ENCODE measurements at regions not wholly inside any gene's neighbourhood (a gene's known extent, or its start where the extent isn't known, plus 50 kb on each side); places are given as distances from the start of the nearest gene placed in this dataset.

DNA sequence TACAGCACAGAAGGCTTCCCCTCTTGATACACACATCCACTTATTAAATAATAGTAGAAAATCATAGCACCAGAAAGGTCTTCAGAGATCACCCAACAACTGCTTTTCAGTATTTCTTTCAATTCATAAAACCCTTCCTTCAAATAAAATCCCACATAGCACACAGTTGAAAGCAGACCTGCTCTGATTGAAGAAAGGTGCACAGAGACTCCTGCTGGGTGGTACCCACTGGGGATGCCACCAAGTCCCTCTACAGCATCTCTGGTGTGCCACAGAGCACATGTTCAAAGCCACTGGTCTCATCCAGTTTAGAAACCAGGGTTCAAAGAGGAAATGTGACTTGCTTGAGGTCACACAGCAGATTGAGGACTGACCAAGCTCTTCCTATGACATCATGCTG is 427.5 kb downstream of the BCL11B start:
- in situ Hi-C loops (cut with MboI; ENCODE audit: low sequenced_read_pairs) = no loop called here
- BruUV-seq (replicated peaks) = no TSS peak

More for the DNA sequence above, 427.5 kb downstream of the BCL11B start:
- H2BK20ac ChIP-seq (ENCODE audit: low read depth, low read length) = no peak overlapping the region
- peaks cover 31% of the 10 kb centered on the region for H3K9me3 ChIP-seq (ENCODE audit: control insufficient read depth, insufficient read depth, low read length)
- H3K27me3 ChIP-seq (ENCODE audit: control insufficient read depth, insufficient read depth, low read length) = no peaks in the 10 kb centered on the region
- no peak overlapping the region for H2BK5ac ChIP-seq (ENCODE audit: low read depth, low read length, poor library complexity, severe bottlenecking)
- H4K91ac ChIP-seq (ENCODE audit: insufficient read depth, low read depth, low read length) = no peak overlapping the region
- no peak overlapping the region for H2AK5ac ChIP-seq (ENCODE audit: low read depth, low read length)
- no peaks in the 10 kb centered on the region for H3K79me1 ChIP-seq (ENCODE audit: low read depth in 1 of 2, low read length in 2 of 2)
- no peaks in the 10 kb centered on the region for H3K36me3 ChIP-seq (ENCODE audit: control insufficient read depth, insufficient read depth, low read length)
- no peak overlapping the region for H2AFZ ChIP-seq (replicated peaks; ENCODE audit: low read length, poor library complexity)
- H2AK9ac ChIP-seq (replicated peaks; ENCODE audit: low read depth, low read length, poor library complexity) = no peak overlapping the region
- H3K23ac ChIP-seq (ENCODE audit: low read depth, low read length) = no peak overlapping the region
- no peak overlapping the region for H2BK120ac ChIP-seq (ENCODE audit: low read depth, low read length)
- POLR2A ChIA-PET (ENCODE audit: unreplicated experiment) = no interaction called here
- H3K56ac ChIP-seq (ENCODE audit: extremely low read depth, insufficient read depth, low read length) = no peak overlapping the region
- H3K4me2 ChIP-seq (ENCODE audit: low read depth, low read length) = no peak overlapping the region
- ATAC-seq (ENCODE audit: low read depth) (no peak), DNase-seq (no peak)
- no peaks in the 10 kb centered on the region for H3K9me1 ChIP-seq (ENCODE audit: insufficient read depth, low read length)
- no peak overlapping the region for H3K14ac ChIP-seq (replicated peaks; ENCODE audit: low read depth, low read length)
- CTCF ChIA-PET = no interaction called here
- H3K18ac ChIP-seq (ENCODE audit: low read depth, low read length) = no peak overlapping the region
- no peaks in the 10 kb centered on the region for H3K4me1 ChIP-seq (ENCODE audit: control insufficient read depth, insufficient read depth, low read length)
- TF ChIP-seq, protein P1, sequence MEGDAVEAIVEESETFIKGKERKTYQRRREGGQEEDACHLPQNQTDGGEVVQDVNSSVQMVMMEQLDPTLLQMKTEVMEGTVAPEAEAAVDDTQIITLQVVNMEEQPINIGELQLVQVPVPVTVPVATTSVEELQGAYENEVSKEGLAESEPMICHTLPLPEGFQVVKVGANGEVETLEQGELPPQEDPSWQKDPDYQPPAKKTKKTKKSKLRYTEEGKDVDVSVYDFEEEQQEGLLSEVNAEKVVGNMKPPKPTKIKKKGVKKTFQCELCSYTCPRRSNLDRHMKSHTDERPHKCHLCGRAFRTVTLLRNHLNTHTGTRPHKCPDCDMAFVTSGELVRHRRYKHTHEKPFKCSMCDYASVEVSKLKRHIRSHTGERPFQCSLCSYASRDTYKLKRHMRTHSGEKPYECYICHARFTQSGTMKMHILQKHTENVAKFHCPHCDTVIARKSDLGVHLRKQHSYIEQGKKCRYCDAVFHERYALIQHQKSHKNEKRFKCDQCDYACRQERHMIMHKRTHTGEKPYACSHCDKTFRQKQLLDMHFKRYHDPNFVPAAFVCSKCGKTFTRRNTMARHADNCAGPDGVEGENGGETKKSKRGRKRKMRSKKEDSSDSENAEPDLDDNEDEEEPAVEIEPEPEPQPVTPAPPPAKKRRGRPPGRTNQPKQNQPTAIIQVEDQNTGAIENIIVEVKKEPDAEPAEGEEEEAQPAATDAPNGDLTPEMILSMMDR (conservative IDR thresholded peaks at IDR 0.05; ENCODE audit: low read depth, low read length) = no peak
- no peak for TF ChIP-seq RFX5 (IDR thresholded peaks at IDR 0.05; ENCODE audit: low read depth, low read length)
- TF ChIP-seq, protein P2, sequence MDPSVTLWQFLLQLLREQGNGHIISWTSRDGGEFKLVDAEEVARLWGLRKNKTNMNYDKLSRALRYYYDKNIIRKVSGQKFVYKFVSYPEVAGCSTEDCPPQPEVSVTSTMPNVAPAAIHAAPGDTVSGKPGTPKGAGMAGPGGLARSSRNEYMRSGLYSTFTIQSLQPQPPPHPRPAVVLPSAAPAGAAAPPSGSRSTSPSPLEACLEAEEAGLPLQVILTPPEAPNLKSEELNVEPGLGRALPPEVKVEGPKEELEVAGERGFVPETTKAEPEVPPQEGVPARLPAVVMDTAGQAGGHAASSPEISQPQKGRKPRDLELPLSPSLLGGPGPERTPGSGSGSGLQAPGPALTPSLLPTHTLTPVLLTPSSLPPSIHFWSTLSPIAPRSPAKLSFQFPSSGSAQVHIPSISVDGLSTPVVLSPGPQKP (IDR thresholded peaks at IDR 0.05; ENCODE audit: borderline replicate concordance, low read depth, low read length) = no peak
- no peak for TF ChIP-seq FOS (IDR thresholded peaks at IDR 0.05; ENCODE audit: low read depth, low read length)
- no peak for TF ChIP-seq RAD21 (IDR thresholded peaks at IDR 0.05; ENCODE audit: low read length)
- no peak for TF ChIP-seq BHLHE40 (IDR thresholded peaks at IDR 0.05; ENCODE audit: low read depth, low read length)
- TF ChIP-seq MAZ (IDR thresholded peaks at IDR 0.05; ENCODE audit: borderline replicate concordance, low read depth, low read length) = no peak
- TF ChIP-seq NFE2L2 (IDR thresholded peaks at IDR 0.05; ENCODE audit: low read depth, low read length) = no peak
- no peak for TF ChIP-seq MAFK (IDR thresholded peaks at IDR 0.05; ENCODE audit: low read depth, low read length)
- no peak for TF ChIP-seq MXI1 (IDR thresholded peaks at IDR 0.05; ENCODE audit: borderline replicate concordance, low read depth, low read length)
- TF ChIP-seq RCOR1 (IDR thresholded peaks at IDR 0.05; ENCODE audit: insufficient replicate concordance, low read length) = no peak
- TF ChIP-seq CEBPB (IDR thresholded peaks at IDR 0.05; ENCODE audit: low read depth, low read length) = no peak
- TF ChIP-seq, protein P3, sequence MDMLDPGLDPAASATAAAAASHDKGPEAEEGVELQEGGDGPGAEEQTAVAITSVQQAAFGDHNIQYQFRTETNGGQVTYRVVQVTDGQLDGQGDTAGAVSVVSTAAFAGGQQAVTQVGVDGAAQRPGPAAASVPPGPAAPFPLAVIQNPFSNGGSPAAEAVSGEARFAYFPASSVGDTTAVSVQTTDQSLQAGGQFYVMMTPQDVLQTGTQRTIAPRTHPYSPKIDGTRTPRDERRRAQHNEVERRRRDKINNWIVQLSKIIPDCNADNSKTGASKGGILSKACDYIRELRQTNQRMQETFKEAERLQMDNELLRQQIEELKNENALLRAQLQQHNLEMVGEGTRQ (IDR thresholded peaks at IDR 0.05; ENCODE audit: low read depth, low read length) = no peak
- TF ChIP-seq SMC3 (IDR thresholded peaks at IDR 0.05; ENCODE audit: low read depth, low read length) = no peak
- no peak for TF ChIP-seq CHD1 (IDR thresholded peaks at IDR 0.05; ENCODE audit: low read depth, low read length)
- no peak for TF ChIP-seq POLR2A (IDR thresholded peaks at IDR 0.05; ENCODE audit: low read depth, low read length)
- intact Hi-C loops (cut with micrococcal nuclease) = no loop called here
- no peak overlapping the region for H3K4ac ChIP-seq (ENCODE audit: low read depth, low read length)
- H3K9ac ChIP-seq (ENCODE audit: low read depth, low read length) = no peak overlapping the region
- H4K20me1 ChIP-seq (ENCODE audit: insufficient read depth, low read length) = no peaks in the 10 kb centered on the region
- dilution Hi-C loops (cut with HindIII; ENCODE audit: low sequenced_read_pairs, unreplicated experiment) = no loop called here
- no peak overlapping the region for H3K27ac ChIP-seq (ENCODE audit: insufficient read depth, low read length)
- H2BK15ac ChIP-seq (ENCODE audit: low read depth, low read length) = no peak overlapping the region
- no peak overlapping the region for H4K8ac ChIP-seq (ENCODE audit: low read depth in 2 of 2, low read length in 2 of 2)
- no peak overlapping the region for H3K4me3 ChIP-seq (ENCODE audit: insufficient read depth, low read depth, low read length)
- H4K5ac ChIP-seq (ENCODE audit: low read depth, low read length) = no peak overlapping the region

Measured in IMR-90 (cell line).